ENCODE measurements at regions not wholly inside any gene's neighbourhood (a gene's known extent, or its start where the extent isn't known, plus 50 kb on each side); places are given as distances from the start of the nearest gene placed in this dataset.

GRCh38 chr7:12757443-12757842, 70.0 kb downstream of the ARL4A start:
- H3K4me1 ChIP-seq (replicated peaks in 1 of 2), result no peaks in the 10 kb centered on the region
- H3K27ac ChIP-seq, result no peak overlapping the region
- no peak overlapping the region for H3K4me3 ChIP-seq
- no peaks in the 10 kb centered on the region for H3K27me3 ChIP-seq
- no peaks in the 10 kb centered on the region for H3K9me3 ChIP-seq (replicated peaks in 1 of 3)
- DNase-seq, result no peak
- intact Hi-C loops (cut with DNase I), result no loop called here
- TF ChIP-seq POLR2A (IDR thresholded peaks at IDR 0.05), result no peak
- TF ChIP-seq, protein P1, sequence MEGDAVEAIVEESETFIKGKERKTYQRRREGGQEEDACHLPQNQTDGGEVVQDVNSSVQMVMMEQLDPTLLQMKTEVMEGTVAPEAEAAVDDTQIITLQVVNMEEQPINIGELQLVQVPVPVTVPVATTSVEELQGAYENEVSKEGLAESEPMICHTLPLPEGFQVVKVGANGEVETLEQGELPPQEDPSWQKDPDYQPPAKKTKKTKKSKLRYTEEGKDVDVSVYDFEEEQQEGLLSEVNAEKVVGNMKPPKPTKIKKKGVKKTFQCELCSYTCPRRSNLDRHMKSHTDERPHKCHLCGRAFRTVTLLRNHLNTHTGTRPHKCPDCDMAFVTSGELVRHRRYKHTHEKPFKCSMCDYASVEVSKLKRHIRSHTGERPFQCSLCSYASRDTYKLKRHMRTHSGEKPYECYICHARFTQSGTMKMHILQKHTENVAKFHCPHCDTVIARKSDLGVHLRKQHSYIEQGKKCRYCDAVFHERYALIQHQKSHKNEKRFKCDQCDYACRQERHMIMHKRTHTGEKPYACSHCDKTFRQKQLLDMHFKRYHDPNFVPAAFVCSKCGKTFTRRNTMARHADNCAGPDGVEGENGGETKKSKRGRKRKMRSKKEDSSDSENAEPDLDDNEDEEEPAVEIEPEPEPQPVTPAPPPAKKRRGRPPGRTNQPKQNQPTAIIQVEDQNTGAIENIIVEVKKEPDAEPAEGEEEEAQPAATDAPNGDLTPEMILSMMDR (IDR thresholded peaks at IDR 0.05), result no peak
- 44 to 55% (median 52%) methylated on average over 3 of the region's 3 CpGs for WGBS, 4 donors
- H3K36me3 ChIP-seq (replicated peaks in 1 of 2), result no peaks in the 10 kb centered on the region

- no peak overlapping the region for H3K4me3 ChIP-seq
- DNase-seq, result no peak
- no peaks in the 10 kb centered on the region for H3K27me3 ChIP-seq
- no peak overlapping the region for H3K27ac ChIP-seq
- H3K4me1 ChIP-seq (replicated peaks in 1 of 2), result no peaks in the 10 kb centered on the region
- 5 to 27% (median 17%) methylated on average over 1 of the region's 1 CpG for WGBS, 4 donors
- no peaks in the 10 kb centered on the region for H3K9me3 ChIP-seq (replicated peaks in 1 of 3)
- TF ChIP-seq POLR2A (IDR thresholded peaks at IDR 0.05), result no peak
- TF ChIP-seq, protein P1 (IDR thresholded peaks at IDR 0.05), result no peak
- no peaks in the 10 kb centered on the region for H3K36me3 ChIP-seq (replicated peaks in 1 of 2)
- intact Hi-C loops (cut with DNase I), result no loop called here
Measured at GRCh38 chr7:12759151-12759550, 71.7 kb downstream of the ARL4A start.

- no peak for DNase-seq
- Histone ChIP-seq H3K27ac (no peak overlapping the region), H3K27me3 (no peaks in the 10 kb centered on the region), H3K4me3 (no peak overlapping the region), H3K9me3 (replicated peaks in 1 of 3) (no peaks in the 10 kb centered on the region), H3K4me1 (replicated peaks in 1 of 2) (no peaks in the 10 kb centered on the region), H3K36me3 (replicated peaks in 1 of 2) (no peaks in the 10 kb centered on the region)
- WGBS, 4 donors, result 79 to 91% (median 82%) methylated on average over 4 of the region's 4 CpGs
- intact Hi-C loops (cut with DNase I), result no loop called here
- TF ChIP-seq, protein P1 (IDR thresholded peaks at IDR 0.05), result no peak
- no peak for TF ChIP-seq POLR2A (IDR thresholded peaks at IDR 0.05)
Measured at GRCh38 chr7:12761111-12761510, 73.7 kb downstream of the ARL4A start.

- Histone ChIP-seq H3K9me3 (replicated peaks in 1 of 3) (no peaks in the 10 kb centered on the region), H3K36me3 (replicated peaks in 1 of 2) (no peaks in the 10 kb centered on the region), H3K27me3 (no peaks in the 10 kb centered on the region), H3K4me1 (replicated peaks in 1 of 2) (no peaks in the 10 kb centered on the region), H3K4me3 (no peak overlapping the region), H3K27ac (no peak overlapping the region)
- DNase-seq, result no peak
- TF ChIP-seq, protein P1 (IDR thresholded peaks at IDR 0.05), result no peak
- TF ChIP-seq POLR2A (IDR thresholded peaks at IDR 0.05), result no peak
- WGBS, 4 donors, result 80 to 91% (median 82%) methylated on average over 4 of the region's 4 CpGs
- intact Hi-C loops (cut with DNase I), result no loop called here
Measured at GRCh38 chr7:12761691-12762090, 74.3 kb downstream of the ARL4A start.
